ENCODE measurements at regions not wholly inside any gene's neighbourhood (a gene's known extent, or its start where the extent isn't known, plus 50 kb on each side); places are given as distances from the start of the nearest gene placed in this dataset.

- no peaks in the 10 kb centered on the region for H3K9me3 ChIP-seq
- no peaks in the 10 kb centered on the region for H3K4me1 ChIP-seq
- H3K36me3 ChIP-seq: no peaks in the 10 kb centered on the region
- H3K27me3 ChIP-seq: no peaks in the 10 kb centered on the region
- no peak for DNase-seq
- TF ChIP-seq, protein P1, sequence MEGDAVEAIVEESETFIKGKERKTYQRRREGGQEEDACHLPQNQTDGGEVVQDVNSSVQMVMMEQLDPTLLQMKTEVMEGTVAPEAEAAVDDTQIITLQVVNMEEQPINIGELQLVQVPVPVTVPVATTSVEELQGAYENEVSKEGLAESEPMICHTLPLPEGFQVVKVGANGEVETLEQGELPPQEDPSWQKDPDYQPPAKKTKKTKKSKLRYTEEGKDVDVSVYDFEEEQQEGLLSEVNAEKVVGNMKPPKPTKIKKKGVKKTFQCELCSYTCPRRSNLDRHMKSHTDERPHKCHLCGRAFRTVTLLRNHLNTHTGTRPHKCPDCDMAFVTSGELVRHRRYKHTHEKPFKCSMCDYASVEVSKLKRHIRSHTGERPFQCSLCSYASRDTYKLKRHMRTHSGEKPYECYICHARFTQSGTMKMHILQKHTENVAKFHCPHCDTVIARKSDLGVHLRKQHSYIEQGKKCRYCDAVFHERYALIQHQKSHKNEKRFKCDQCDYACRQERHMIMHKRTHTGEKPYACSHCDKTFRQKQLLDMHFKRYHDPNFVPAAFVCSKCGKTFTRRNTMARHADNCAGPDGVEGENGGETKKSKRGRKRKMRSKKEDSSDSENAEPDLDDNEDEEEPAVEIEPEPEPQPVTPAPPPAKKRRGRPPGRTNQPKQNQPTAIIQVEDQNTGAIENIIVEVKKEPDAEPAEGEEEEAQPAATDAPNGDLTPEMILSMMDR (IDR thresholded peaks at IDR 0.05; ENCODE audit: low read depth, low read length): no peak
- no peak overlapping the region for H3K4me3 ChIP-seq (ENCODE audit: low read depth, low read length)
Measured at GRCh38 chr1:73100216-73100615, 817.9 kb upstream of the NEGR1 start.

- Histone ChIP-seq H3K9me3 (no peaks in the 10 kb centered on the region), H3K36me3 (no peaks in the 10 kb centered on the region), H3K27me3 (no peaks in the 10 kb centered on the region), H3K4me3 (ENCODE audit: low read depth, low read length) (no peak overlapping the region), H3K4me1 (no peaks in the 10 kb centered on the region)
- no peak for DNase-seq
- TF ChIP-seq, protein P1 (IDR thresholded peaks at IDR 0.05; ENCODE audit: low read depth, low read length): no peak
Measured at GRCh38 chr1:73097917-73098316, 815.6 kb upstream of the NEGR1 start.

DNA sequence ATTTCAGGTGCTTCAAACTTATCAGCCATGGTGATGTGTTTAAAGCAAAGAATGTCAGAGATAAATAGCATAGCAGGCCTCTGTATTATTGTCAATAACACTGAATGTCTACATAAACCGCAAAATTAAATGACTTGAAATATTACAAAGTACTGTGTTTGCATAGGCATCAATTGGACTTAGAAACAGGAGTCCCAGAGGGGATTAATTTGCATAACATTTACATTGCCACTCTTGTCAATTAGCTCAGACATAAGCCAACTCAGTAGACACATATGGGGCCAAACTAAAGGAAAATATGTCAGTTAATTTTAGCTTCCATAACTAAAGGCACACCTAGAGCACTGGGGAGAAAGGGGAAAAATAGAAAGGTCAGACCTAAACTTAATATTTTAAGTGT is 814.5 kb upstream of the NEGR1 start:
- TF ChIP-seq, protein P1 (IDR thresholded peaks at IDR 0.05; ENCODE audit: low read depth, low read length): no peak
- DNase-seq: no peak
- Histone ChIP-seq H3K4me1 (no peaks in the 10 kb centered on the region), H3K27me3 (no peaks in the 10 kb centered on the region), H3K9me3 (no peaks in the 10 kb centered on the region), H3K36me3 (no peaks in the 10 kb centered on the region), H3K4me3 (ENCODE audit: low read depth, low read length) (no peak overlapping the region)

- no peak for DNase-seq
- TF ChIP-seq, protein P1 (IDR thresholded peaks at IDR 0.05; ENCODE audit: low read depth, low read length): no peak
- Histone ChIP-seq H3K27me3 (no peaks in the 10 kb centered on the region), H3K9me3 (no peaks in the 10 kb centered on the region), H3K4me1 (no peaks in the 10 kb centered on the region), H3K36me3 (no peaks in the 10 kb centered on the region), H3K4me3 (ENCODE audit: low read depth, low read length) (no peak overlapping the region)
Measured at GRCh38 chr1:73092383-73092782, 810.0 kb upstream of the NEGR1 start.

DNA sequence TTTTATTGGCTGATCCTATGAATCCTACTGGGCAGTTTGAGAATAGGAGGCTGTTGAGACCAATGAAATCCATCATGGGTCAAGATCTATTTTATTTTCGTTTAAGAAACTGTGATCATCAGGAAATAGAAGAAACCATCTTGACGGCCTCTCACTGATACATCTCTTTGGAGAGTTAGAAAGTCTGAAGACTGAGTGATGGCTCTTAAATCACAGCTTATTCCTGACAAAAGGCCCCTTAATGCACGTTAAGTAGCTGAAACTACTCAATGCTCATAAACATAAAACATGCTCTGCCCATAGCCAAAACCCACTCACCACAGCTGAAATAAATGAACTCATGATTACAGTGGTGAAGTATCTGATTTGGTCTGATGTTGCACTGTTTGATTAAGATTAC is 784.5 kb upstream of the NEGR1 start:
- Histone ChIP-seq H3K4me1 (no peaks in the 10 kb centered on the region), H3K9me3 (no peaks in the 10 kb centered on the region), H3K4me3 (ENCODE audit: low read depth, low read length) (no peak overlapping the region), H3K27me3 (no peaks in the 10 kb centered on the region), H3K36me3 (no peaks in the 10 kb centered on the region)
- TF ChIP-seq, protein P1 (IDR thresholded peaks at IDR 0.05; ENCODE audit: low read depth, low read length): no peak
- no peak for DNase-seq

GRCh38 chr1:73065339-73066041 is 783.2 kb upstream of the NEGR1 start:
- no peaks in the 10 kb centered on the region for H3K27me3 ChIP-seq
- no peak overlapping the region for H3K4me3 ChIP-seq (ENCODE audit: low read depth, low read length)
- no peaks in the 10 kb centered on the region for H3K36me3 ChIP-seq
- DNase-seq: peak; percentile 7
- no peaks in the 10 kb centered on the region for H3K9me3 ChIP-seq
- H3K4me1 ChIP-seq: no peaks in the 10 kb centered on the region
- TF ChIP-seq, protein P1 (IDR thresholded peaks at IDR 0.05; ENCODE audit: low read depth, low read length): no peak
